HG03139 (cell line): ENCODE measurements at regions not wholly inside any gene's neighbourhood (a gene's known extent, or its start where the extent isn't known, plus 50 kb on each side); places are given as distances from the start of the nearest gene placed in this dataset.
A peak's percentile ranks its signal among the peaks of the same experiment; 100 is the strongest.
"Not testable (repeated sequence)": the region's sequence is repeated elsewhere in the genome, so short reads cannot be mapped to it uniquely, and the experiment has no call there.

Experiments used
- ATAC-seq: cut with Tn5 transposase; IDR thresholded peaks from one replicate; pipeline ENCODE4 v1.9.1; 2021; ENCODE audit not compliant: unreplicated experiment

DNA sequence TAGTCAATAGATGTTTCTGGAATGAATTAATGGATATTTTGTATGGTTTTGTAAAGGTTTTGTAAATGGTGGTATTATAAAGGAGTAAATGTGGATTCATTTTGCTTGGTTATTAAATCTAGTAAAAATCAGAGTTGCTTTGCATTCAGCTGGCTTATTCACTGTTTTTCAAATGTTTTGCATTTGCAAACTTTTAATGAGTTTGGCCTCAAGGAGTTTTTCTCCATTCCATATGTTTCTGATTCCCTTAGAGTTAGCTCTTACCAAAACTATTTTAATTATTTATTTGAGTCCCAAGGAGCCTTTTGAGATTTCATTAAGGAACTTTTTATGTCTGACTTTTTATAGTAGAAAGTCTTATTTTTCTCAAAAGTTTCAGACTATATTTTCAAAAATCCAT is 992.2 kb downstream of the DIPK2A start:
- no peak for ATAC-seq

DNA sequence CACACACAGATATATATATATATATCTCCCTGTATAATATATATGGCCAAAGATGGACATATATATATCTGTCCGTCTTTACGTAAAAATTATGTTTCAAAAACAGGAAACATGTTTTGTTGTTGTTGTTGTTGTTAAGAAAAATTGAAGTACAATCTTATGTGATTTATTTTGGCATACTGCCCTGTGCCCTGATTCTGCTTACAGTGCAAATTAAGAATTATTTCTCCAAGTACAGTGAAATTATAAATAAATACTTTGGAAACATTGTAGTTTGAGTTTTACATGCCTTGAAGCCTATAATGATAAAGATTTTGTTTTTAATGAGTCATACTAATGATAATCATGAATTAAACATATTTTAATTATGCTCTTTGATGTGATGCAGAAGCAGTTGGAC is 994.9 kb downstream of the DIPK2A start:
- ATAC-seq: no peak

GRCh38 chr3:144968750-144969350 is 997.2 kb downstream of the DIPK2A start:
- ATAC-seq: no peak

DNA sequence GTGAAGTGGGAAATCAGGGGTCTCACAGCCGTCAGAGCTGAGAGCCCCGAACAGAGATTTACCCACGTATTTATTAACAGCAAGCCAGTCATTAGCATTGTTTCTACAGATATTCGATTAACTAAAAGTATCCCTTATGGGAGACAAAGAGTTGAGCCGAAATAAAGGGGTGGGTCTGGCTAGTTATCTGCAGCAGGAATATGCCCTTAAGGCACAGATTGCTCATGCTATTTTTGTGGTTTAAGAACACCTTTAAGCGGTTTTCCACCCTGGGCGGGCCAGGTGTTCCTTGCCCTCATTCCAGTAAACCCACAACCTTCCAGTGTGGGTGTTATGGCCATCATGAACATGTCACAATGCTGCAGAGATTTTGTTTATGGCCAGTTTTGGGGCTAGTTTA is 1012.9 kb downstream of the DIPK2A start:
- not testable (repeated sequence) for ATAC-seq

GRCh38 chr3:144989807-144990206 is 1018.2 kb downstream of the DIPK2A start:
- ATAC-seq: no peak

GRCh38 chr3:144995856-144996255 is 1024.2 kb downstream of the DIPK2A start:
- no peak for ATAC-seq

DNA sequence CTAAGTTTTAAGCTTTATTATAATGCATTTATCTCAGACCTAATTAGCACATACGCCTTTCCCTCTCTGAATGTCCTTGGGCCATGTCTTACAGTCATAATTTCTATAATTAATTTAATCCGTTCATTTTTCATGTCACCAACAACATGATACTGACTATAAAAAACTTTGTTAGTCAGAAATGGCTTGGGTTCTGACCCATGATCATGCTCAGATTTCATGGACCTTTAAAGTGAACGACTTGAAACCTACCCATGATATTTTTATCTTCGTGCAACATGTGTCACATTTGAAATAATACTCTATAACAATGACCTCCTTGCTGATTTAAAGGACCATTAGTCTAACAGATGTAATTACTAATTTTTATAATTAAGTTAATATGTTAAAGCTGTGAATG is 1033.8 kb downstream of the DIPK2A start:
- ATAC-seq: no peak

- ATAC-seq: no peak
Observed at GRCh38 chr3:145006271-145006670, 1034.6 kb downstream of the DIPK2A start.

GRCh38 chr3:145013931-145014330 is 1042.3 kb downstream of the DIPK2A start:
- ATAC-seq: no peak

DNA sequence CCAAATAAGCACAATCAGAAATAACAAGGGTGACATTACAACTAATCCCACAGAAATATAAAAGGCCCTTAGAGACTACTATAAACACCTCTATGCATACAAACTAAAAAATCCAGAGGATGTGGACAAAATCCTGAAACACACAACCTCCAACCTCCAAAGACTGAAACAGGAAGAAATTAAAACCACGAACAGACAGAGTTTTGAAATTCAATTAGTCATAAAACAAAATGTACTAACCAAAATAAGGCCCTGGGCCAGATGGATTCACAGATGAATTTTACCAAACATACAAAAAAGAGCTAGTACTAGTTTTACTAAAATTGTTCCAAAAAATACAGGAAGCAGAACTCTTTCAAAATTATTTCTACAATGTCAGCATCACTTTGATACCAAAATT is 1043.6 kb downstream of the DIPK2A start:
- no peak for ATAC-seq

DNA sequence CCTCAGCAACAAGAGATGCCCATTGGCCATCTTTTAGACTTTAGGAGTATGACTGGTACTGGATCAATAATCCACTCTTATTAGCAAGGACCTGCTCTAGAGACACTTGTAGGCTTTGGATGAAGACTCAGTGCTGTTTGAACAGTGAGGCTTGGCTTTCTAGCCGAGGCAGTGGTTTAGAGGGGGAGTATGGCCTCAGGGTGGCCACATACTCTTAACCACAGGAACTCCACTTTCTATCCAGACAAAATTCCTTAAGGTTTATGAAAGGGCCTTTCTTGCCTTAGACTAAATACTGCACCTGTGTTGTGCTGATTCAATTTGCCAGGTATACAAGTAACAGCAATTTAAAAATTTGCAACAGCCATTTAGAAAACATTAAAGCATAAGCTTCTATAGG is 1046.3 kb downstream of the DIPK2A start:
- no peak for ATAC-seq

GRCh38 chr3:145022447-145022846 is 1050.8 kb downstream of the DIPK2A start:
- ATAC-seq: no peak

- ATAC-seq: no peak
Observed at GRCh38 chr3:145024700-145025099, 1053.1 kb downstream of the DIPK2A start.

DNA sequence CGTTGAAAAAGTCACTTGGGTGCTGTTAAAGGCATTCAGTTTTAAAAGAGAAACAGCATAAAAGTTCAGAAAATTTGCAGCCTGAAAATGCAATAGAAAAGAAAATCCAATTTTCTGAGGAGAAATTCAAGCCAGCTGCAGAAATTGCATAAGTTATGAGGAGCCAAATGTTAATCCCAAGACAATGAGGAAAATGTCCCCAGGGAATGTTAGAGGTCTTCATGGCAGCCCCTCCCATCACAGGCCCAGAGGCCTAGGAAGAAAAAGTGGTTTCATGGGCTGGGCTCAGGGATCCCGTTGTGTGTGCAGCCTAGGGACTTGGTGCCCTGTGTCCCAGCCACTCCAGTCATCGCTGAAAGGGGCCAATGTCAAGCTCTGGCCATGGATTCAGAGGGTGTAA is 1055.6 kb downstream of the DIPK2A start:
- ATAC-seq: not testable (repeated sequence)

- ATAC-seq: no peak
Observed at GRCh38 chr3:145032791-145033190, 1061.2 kb downstream of the DIPK2A start.

- ATAC-seq: no peak
Observed at GRCh38 chr3:145035682-145036081, 1064.1 kb downstream of the DIPK2A start.

- ATAC-seq: not testable (repeated sequence)
Observed at GRCh38 chr3:145054055-145054454, 1082.4 kb downstream of the DIPK2A start.

- peak; percentile 84 for ATAC-seq
Observed at GRCh38 chr3:145055375-145056076, 1083.9 kb downstream of the DIPK2A start.

DNA sequence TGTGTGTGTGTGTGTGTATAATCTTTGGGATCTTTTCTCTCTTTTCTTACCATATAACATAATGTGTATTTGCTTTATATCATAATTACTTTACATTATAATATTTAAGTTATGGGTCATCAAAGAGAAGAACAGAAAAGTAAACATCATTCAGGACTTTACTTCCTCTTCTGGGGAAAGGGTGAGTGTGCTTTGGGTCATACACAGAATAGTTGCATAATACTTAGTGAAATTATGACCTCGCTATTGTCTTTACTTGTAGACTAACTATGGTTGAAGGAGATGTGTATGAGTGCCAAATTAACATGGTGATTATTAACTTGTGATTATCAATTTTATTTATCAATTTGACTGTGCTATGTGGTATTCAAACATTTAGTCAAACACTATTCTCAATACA is 1086.9 kb downstream of the DIPK2A start:
- no peak for ATAC-seq

GRCh38 chr3:145063616-145064015 is 1092.0 kb downstream of the DIPK2A start:
- no peak for ATAC-seq

DNA sequence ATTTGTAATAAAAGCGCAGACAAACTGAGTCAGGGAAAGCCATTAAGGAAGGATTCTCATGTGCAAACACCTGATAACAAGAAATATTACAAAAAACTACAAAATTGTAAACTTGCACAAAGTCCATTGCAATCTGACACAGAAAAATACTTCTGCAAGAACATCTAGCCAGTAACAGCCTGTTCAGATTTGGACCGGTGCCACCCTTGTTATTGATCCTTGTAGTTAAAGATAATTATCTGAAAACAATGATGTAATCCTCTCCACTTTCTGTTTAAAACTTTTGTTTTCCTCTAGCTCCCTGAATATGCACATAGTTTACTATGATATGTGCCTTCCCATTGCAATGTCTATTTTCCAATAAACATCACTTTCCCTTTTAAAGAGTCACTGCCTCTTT is 1090.2 kb downstream of the PLOD2 start:
- ATAC-seq: no peak

GRCh38 chr3:145079436-145079835 is 1081.5 kb downstream of the PLOD2 start:
- no peak for ATAC-seq

DNA sequence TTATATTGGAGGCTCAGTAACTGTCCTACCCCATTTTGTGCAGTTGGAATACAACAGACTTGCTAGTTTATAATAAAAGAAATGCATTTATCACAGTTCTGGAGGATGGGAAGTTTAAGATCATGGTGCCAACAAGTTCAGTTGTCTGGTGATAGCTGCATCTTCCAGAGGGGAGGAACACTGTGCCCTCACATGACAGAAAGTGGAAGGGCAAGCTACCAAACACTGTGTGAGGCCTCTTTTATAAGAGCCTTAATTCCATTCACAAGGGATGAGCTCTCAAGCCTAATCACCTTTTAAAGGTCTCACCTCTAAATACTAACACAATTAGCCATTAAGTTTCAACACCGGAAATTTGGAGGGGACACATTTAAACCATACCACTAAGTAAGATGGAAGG is 1073.9 kb downstream of the PLOD2 start:
- ATAC-seq: no peak
